RPMI7951 (cell line): ENCODE measurements at regions not wholly inside any gene's neighbourhood (a gene's known extent, or its start where the extent isn't known, plus 50 kb on each side); places are given as distances from the start of the nearest gene placed in this dataset.

ENCODE experiments used
- DNase-seq: peaks from one replicate; pipeline ENCODE4 v3.0.0-alpha.2; 2012; ENCODE audit warnings: low read depth

- DNase-seq = no peak
Observed at GRCh38 chr4:123937581-123937980, 541.0 kb downstream of the SPRY1 start.

GRCh38 chr4:123939621-123940020 lies 543.0 kb downstream of the SPRY1 start:
- peak; percentile 82 for DNase-seq

GRCh38 chr4:123940604-123941003 lies 544.0 kb downstream of the SPRY1 start:
- no peak for DNase-seq

GRCh38 chr4:123941306-123941705 lies 544.7 kb downstream of the SPRY1 start:
- no peak for DNase-seq

- no peak for DNase-seq
Observed at GRCh38 chr4:123943976-123944375, 547.4 kb downstream of the SPRY1 start.

GRCh38 chr4:123945301-123945700 lies 548.7 kb downstream of the SPRY1 start:
- DNase-seq = no peak

- DNase-seq = no peak
Observed at GRCh38 chr4:123950530-123950929, 553.9 kb downstream of the SPRY1 start.

- peak; percentile 45 for DNase-seq
Observed at GRCh38 chr4:123952530-123953274, 556.1 kb downstream of the SPRY1 start.

GRCh38 chr4:123953566-123953965 lies 557.0 kb downstream of the SPRY1 start:
- peak; percentile 63 for DNase-seq

- peak; percentile 58 for DNase-seq
Observed at GRCh38 chr4:123954220-123954619, 557.6 kb downstream of the SPRY1 start.

- DNase-seq = no peak
Observed at GRCh38 chr4:123955167-123955800, 558.7 kb downstream of the SPRY1 start.

- no peak for DNase-seq
Observed at GRCh38 chr4:123956204-123956603, 559.6 kb downstream of the SPRY1 start.

GRCh38 chr4:123966990-123967769 lies 570.6 kb downstream of the SPRY1 start:
- DNase-seq = no peak

- DNase-seq = no peak
Observed at GRCh38 chr4:123972031-123972430, 575.4 kb downstream of the SPRY1 start.

- DNase-seq = peak; percentile 82
Observed at GRCh38 chr4:123974386-123975149, 578.0 kb downstream of the SPRY1 start.

- DNase-seq = peak; percentile 64
Observed at GRCh38 chr4:123976285-123976684, 579.7 kb downstream of the SPRY1 start.

- DNase-seq = no peak
Observed at GRCh38 chr4:123976819-123977218, 580.2 kb downstream of the SPRY1 start.

GRCh38 chr4:123977641-123978081 lies 581.1 kb downstream of the SPRY1 start:
- DNase-seq = peak; percentile 41

GRCh38 chr4:123978637-123979036 lies 582.0 kb downstream of the SPRY1 start:
- no peak for DNase-seq

GRCh38 chr4:123980736-123981300 lies 584.2 kb downstream of the SPRY1 start:
- no peak for DNase-seq

- DNase-seq = no peak
Observed at GRCh38 chr4:123984886-123985285, 588.3 kb downstream of the SPRY1 start.
